T-helper 1 cell treated with Interleukin-12 subunit alpha and Interleukin-12 subunit beta and Interleukin-4 antibody, amounts not matched to agents 30 ng/mL and 1 ng/mL, for 36 hours (primary cell): ENCODE measurements at regions not wholly inside any gene's neighbourhood (a gene's known extent, or its start where the extent isn't known, plus 50 kb on each side); places are given as distances from the start of the nearest gene placed in this dataset.

Source experiments
- intact Hi-C: fragments of 100-400 bp; cut with micrococcal nuclease; formaldehyde crosslinking; loops from one replicate; pipeline ENCODE4 v1.15.1; 2024

DNA sequence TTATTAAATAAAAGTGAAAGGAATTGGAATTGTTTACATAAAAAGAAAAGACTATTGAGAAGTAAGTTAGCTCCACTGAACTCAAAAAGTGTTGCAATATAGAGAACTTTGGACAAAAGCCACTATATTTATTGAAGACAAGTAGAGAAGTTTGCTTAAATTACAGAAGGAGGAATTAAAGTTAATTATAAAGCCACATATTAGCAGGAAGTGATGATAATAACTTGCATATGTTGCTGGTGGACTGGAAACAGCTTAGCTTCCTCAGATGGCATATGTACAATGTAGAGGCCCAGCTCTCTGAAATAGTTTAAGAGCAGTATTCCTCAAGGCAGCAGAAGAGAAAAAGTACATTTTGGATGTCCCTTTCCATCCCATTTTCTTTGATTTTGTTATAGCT is 400.7 kb downstream of the GATA3 start:
- intact Hi-C loops, result no loop called here

DNA sequence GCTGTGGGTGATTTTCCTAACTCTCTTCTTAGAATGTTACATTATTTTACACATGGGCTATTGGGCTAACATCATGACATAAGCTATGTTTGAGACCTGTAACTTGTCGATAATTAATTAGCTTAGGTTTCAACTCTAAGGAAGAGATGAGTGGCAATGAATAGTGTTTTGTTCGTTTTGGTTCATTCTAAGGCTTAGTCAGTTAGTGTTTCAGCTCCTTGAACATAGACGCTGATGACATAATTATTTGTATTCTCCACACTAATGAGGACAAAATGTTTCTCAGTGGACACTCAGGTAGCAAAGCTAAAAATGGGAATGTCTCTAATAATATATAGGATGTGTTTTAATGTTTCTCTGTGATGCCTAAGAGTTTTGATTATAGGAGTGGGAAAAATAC is 401.9 kb downstream of the GATA3 start:
- intact Hi-C loops, result no loop called here

DNA sequence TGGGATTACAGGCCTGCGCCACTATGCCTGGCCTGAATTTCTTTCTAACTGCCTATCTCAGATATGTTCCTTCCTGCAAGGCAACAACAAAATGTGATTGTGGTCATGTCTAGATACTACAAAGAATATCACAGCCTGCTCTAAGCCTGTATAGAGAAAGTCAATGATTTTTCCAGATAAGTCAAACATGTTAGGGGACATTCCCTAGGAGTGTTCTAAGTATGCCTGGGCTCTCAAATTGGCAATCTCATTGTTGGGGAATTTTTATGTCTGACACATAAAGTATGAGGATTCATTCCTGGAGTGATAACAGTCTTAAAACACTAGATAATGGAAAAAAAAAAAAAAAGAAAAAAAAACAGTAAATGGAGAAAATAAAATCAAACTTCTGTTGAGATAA is 406.1 kb downstream of the GATA3 start:
- intact Hi-C loops, result no loop called here

DNA sequence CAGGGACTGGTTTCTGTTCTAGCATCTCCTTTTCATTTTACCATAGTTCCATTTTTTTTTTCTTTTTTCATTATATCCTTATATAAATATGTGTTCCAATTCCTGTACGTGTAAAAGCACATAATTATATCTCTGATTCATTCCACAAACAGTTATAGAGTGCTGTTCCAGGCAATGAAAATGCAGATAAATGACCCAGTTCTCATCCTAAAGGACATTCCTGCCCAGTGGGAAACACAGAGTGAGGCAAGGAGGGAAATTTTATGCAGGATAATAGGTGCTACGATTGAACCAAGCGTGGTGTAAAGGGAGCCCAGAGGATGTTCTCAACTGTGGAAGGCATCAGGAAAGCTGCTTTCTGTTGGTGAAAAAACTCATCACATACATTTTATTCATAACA is 408.1 kb downstream of the GATA3 start:
- intact Hi-C loops, result no loop called here

DNA sequence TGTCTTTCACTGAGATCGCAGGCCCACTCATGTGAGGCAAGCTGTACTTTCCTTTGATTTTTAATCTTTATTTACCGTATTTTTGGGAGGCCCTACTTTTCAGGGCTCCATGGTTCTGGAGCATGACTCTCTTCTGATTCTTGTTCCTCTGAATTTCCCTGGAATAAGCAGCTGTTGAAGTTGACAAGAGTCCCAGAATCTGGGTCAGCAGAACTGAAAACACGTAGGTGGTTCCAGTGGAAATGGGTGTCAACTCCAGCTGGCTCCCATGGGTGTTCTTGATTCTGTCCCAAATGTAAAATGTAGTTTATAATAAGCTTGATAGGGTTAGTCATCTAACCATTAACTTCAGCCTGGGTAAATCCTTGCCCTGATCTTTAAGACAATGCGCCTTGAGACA is 409.4 kb downstream of the GATA3 start:
- intact Hi-C loops, result no loop called here

DNA sequence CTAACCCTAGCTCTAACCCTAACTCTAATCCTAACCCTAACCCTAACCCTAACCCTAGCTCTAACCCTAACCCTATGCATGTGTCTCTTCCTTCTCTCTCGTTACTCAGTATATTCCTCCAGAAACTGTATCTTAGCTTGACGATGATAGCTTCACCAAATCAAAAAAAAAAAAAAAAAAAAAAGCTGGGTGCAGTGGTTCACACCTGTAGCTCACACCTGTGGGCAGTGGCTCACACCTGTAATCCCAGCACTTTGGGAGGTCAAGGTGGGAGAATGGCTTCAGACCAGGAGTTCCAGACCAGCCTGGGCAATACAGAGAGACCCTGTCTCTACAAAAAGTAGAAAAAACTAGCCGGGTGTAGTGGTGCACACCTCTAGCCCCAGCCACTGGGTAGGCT is 414.0 kb downstream of the GATA3 start:
- intact Hi-C loops, result no loop called here

DNA sequence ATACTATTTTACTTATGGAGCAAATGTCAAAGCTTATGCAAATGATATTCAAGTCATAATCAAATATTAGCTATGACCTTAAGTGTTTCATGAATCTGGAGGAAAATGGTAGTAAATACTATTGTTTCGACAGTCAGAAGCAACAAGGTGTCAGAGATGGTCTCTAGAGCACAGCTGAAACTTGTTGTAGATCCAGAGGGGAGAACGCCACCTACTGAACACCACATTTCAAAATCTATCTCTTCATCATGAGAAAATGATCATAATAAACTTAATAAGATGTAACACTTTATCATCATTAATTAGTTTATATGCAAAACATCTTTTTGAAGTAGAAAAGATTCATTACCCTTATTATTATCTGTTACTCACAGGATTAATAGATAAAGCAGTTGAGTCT is 418.7 kb downstream of the GATA3 start:
- intact Hi-C loops, result loop anchor here (1.0 to 10.0 kb wide), 6 partner anchors 69 to 601 kb away; no protein-coding TSS in a partner anchor

DNA sequence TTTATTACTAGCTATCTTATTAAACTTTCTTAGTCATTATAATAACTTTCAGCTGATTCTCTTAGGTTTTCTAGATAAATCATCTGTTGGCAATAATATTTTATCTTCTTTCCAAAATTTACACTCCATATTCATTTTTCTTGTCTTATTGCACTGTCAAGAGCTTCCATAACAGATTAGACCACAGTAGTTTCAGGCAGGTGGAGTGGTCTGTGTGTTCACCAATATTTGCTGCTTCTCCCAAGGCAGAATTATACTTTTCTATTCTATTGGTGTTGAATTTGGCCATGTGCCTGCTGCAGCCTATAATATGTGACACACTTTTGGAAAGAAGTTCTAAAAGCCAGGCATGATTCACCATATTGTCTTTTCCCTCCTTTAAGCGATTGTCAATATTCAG is 422.8 kb downstream of the GATA3 start:
- intact Hi-C loops, result loop anchor here (10.0 kb wide), 1 partner anchor 232 kb away; no protein-coding TSS in a partner anchor

DNA sequence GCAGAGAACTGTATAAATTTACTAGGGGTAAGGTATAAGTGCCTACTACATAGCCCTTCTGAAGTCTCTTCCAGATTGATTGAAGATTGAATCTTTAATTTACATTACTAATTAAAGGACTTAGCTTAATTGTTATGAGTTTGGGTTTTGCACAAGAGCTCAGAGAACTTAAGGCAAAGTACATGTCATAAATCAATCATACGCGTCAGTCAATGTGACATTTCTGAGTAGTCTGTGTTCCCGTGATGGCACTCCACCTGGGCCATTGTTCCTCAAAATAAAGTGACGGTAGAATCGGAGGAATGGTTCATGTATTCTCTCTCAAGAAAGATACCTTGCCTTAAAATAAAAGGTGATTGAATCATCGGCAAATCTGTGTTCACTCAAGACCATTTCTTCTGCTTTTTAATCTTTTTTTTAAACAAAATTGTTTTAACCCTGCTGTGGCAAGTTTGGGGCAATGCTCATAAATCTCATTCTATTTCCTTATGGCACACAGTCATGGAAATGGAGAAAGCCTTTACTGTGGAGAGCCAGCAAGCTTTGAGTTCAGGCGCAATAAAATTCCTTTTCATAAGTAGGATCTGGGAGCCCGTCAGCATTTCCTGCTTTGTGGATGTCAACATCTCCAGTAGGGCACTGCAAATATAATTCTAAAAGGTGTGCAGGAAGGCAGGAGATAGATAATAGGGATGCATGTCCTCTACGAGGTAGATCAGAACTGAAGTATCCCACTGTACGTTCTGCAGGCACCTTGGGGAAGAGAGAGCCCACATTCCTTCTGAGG is 427.4 kb downstream of the GATA3 start:
- intact Hi-C loops, result no loop called here

DNA sequence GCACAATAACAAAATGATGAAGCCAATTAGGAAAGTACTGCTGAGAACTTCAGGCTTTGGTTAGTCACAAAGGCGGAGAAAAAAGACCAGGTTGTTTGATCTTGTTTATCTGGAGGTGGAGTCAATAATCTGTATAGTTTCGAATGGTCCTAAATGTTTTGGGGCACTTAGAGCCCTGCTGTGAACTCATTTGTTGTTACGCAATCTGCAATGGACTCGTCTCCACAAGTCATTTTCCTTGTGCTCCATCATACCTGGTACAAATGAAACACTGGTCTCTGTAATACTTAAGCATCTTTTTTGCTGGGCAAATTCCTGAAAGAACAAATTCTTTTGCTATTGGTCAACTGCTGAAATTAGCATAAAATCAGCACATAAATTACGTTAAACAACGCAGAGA is 430.5 kb downstream of the GATA3 start:
- intact Hi-C loops, result no loop called here

DNA sequence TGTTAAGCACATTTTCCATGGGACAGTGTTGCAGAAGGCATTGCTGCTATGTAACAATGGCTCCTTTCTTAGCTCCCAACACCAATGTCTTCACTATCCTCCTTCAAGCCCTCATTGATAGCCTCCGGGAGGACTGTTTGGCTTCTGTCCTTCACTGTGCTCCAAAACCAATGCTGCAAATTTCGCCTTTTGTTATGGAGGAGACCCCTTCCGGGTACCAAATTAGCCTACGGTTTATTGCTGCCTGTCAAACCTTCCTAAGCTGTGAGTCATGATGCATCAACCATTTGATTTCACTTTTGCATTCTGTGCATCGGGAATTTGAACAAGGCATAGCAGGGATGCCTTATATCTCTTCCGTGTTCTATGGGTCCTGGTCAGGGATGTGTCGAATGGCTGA is 432.9 kb downstream of the GATA3 start:
- intact Hi-C loops, result no loop called here

DNA sequence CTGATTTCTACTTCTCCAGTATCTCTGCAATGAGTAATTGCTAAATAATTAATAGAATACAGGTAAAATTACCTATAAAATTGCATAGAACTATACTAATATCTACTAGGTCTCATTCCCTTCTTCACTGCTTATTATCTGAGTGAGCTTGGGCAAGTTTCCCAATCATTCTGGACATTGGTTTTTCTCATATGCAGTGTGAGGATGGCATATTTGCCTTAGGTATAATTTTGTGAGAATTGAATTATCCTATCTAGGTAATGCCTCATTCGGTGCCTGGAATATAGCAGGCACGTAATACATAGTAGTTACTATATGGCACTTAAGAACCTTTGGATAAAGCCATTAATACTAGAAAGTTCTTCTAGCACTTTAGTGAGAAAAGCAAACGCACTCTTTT is 434.7 kb downstream of the GATA3 start:
- intact Hi-C loops, result no loop called here

DNA sequence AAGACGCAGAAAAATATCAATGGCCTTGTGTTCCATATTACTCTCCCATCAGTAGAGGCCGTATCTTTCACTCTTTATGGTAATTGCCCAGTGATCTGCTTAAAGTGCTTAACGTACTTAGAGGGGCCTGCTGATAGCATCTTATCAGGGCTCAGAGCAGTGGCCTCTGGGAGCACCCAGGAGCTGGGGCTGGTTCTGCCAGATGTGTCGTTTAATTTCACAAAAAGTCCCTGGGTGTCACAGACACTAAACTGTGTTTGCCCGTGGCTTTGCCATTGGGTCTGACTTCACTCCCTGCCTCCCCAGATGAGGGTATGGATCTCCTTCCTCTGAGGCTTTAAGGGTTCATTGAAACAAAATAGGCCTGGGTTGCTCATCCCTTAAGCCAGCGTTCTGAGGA is 435.3 kb downstream of the GATA3 start:
- intact Hi-C loops, result no loop called here

DNA sequence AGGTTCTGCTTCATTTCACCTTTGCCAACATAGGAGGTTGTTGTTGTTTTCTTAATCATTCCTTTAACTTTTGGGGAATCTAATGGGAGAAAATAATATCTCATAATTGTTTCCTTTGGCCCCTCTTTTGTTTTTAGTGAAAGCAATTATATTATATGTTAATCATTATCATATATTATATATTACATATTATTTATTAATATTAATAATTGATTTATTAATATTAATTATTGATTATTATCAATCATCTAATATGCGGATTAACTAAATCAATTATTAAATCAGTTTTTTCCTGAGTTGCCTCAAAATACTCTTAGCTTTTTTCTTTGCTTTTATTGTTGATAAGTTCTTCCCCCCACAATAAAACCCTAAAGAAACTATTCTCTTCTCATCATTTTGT is 443.8 kb downstream of the GATA3 start:
- intact Hi-C loops, result no loop called here

DNA sequence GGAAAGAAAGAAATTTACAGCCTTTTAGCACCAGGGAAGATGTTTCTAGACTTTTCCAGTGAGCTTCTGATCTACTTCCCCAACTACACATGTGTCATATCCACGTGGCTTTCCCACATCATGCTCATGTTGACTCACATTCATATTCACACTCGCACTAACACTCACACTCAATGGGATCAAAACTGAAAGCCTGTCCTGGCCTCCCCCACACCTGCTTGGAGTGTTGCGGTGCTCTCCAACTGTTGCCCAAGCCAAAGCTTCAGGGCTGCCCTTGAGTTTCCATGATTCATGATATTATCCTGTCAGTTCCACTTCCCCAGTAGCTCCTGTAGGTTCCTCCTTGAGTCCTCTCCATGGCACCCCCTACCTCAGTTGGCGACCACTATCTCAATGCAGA is 444.4 kb downstream of the GATA3 start:
- intact Hi-C loops, result no loop called here

DNA sequence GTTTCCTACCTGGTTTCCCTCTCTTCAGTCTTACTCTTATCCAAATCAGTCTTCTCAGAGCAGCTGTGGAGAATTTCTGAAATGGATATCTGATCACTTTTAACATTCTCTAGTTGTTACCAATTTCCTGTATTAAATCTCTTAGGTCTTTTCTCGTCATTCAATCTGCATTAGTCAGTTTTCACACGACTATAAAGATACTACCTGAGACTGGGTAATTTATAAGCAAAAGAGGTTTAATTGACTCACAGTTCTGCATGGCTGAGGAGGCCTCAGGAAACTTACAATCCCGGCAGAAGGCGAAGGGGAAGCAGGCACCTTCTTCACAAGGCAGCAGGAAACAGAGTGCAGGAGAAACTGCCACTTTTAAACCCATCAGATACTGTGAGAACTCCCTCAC is 444.8 kb downstream of the GATA3 start:
- intact Hi-C loops, result no loop called here

DNA sequence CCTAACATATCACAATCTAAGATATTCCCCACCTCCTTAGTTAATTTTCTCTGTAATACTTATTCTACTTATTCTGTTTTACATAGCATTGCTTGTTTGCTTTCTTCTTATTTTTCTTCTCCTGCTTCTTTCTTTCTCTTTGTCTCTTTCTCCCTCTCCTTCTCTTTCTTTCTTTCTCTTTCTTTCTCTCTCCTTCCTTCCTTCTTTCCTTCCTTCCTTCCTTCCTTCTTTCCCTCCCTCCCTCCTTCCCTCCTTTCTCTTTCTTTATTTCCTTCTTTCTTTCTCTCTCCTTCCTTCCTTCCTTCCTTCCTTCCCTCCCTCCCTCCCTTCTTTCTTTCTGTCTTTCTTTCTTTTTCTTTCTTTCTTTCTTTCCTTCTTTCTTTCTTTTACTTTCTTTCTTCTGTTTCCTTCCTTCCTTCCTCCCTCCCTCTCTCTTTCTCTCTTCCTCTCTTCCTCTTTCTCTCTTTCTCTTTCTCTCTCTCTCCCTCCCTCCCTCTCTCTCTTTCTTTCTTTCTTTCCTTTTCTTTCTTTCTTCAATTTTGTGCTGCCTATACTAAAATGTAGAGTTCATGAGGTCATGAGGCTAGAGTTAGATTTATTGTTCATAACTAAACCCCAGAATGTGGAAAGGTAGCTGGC is 445.4 kb downstream of the GATA3 start:
- intact Hi-C loops, result no loop called here

DNA sequence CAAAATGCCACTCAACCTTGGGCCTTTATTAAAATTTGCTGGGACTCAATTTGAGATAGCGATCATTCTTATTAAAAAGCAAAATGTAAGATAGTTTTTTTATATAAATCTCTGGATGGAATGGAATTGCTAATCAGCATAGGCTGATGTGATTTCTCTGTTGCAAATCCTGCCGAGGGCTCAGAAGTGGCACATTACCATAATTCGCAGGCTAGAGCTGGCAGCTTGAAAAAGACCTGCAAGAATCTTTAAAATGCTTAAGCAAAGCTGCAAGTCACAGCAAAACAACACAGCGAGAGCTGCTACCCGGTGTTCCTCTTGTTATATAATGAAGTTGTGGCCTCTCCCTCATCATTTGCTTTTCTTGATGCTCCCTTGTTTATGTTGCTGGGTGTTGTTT is 448.1 kb downstream of the GATA3 start:
- intact Hi-C loops, result no loop called here

DNA sequence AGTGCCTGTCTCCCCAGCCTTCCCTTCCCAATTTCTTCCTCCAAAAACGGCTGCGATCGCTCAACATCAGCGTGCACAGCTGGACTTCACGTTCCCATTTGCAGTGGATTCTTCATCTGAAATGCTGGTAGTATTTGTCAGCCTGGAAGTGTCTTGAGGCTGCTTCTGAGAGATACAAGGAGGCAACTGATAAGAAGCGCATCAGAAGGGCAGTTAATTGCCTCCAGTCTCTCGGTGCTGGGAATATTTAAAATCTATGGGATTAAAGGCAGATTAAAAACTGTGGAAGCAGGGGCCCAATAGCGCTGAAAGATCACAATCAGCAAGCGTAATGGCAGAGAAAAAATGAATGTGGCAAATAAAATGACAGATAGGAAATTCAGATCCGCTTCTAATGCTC is 450.0 kb downstream of the GATA3 start:
- intact Hi-C loops, result no loop called here

DNA sequence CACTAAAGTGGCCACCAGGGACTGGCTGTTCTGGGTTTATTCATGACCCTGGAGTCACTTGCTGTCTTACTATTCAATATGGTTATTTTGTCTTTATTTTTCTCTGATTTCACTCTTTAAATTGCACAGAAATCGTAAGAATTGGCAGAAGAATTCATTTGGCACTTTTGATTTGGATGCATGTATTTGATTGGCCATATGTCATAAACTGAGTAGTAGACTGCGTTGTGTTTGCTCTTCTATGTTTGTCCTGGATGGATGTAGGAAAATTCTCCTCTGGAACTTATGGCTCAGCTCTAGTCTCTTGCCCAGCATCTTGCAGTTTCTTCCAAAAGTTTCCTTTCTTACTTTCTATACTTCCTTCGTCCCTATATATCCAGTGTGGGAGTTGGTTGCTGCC is 452.7 kb downstream of the GATA3 start:
- intact Hi-C loops, result no loop called here

DNA sequence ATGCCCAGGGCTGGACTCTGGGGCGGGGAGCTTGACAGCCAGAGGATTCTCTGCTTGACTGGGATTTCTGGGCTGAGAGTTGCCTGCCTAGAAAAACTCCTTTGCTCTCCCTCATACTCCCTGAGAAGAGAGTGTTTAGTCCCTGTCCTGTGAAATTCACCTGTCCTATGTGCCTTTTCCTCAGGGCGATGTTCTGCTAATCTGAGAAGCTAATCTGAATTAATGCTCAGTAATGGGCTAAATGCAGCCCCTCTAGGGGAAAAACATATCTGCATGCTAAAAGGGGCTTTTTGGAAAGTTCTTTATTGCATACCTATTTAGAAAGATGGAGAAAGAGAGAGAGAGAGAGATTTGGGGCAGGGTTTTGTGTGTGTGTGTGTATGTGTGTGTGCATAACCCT is 454.4 kb downstream of the GATA3 start:
- intact Hi-C loops, result no loop called here

DNA sequence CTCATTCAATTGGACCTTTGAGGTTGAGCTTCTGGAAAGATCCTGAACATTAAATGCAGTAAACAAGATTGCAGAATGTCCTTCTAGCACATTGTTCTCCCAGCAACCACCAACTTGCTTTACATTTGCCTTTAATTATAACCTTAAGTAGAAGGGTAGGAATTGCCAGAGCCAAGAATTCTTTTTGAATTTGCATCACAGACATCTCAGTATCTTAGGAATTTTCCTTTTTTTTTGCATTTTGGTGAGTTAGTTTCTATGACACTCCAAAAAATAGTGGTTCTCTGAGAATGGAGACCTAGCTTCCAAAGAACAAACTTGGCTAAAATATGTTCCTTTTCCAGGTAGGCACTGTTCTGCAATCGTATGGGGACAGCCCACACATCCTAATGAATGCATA is 456.0 kb downstream of the GATA3 start:
- intact Hi-C loops, result no loop called here

DNA sequence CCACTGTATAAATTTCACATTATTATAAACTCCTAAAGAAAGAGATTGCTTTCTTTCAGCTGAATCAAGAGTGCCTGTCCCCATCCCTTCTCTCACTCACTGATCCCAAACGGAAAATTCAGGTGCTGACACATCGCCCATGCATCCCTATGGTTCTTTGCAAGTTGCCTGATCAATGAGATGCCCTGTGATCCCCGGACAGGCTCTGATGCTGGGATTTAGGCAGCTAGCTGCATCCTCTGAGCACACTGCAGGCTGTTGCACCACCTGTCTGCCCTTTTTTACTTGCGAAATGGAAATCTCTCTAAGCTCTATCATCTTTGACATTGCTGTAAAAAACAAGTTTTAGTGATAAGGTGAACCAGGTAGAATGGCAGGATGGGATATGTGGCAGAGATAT is 456.5 kb downstream of the GATA3 start:
- intact Hi-C loops, result no loop called here
